Left cardiac atrium (tissue), 4 donors: ENCODE measurements at regions not wholly inside any gene's neighbourhood (a gene's known extent, or its start where the extent isn't known, plus 50 kb on each side); places are given as distances from the start of the nearest gene placed in this dataset.
A peak's percentile ranks its signal among the peaks of the same experiment; 100 is the strongest.
"Not testable (repeated sequence)": the region's sequence is repeated elsewhere in the genome, so short reads cannot be mapped to it uniquely, and the experiment has no call there.

Source experiments
- ATAC-seq, 2 donors: fragments of 200-7000 bp; cut with Tn5 transposase; one replicate each; pipeline ENCODE4 v1.9.1; 2020; ENCODE audit warnings: mild to moderate bottlenecking in 2 of 2, moderate library complexity in 2 of 2
- DNase-seq: peaks from one replicate; pipeline ENCODE4 v3.0.0-alpha.2; 2020
- intact Hi-C, 2 donors: fragments of 100-400 bp; cut with DNase I; formaldehyde crosslinking; loops; one replicate each; pipeline versions ENCODE4 v1.14.1 to v1.15.1; 2022 to 2023
- donor health status: DM: no; HTN: yes; CAD: no.
- donor health status: DM: no; HTN: yes; CAD: no; lungs with severe emphysema.
- donor health status: DM: yes; HTN: yes; CAD: no.
- donor health status: Dilated cardiomyopathy.

DNA sequence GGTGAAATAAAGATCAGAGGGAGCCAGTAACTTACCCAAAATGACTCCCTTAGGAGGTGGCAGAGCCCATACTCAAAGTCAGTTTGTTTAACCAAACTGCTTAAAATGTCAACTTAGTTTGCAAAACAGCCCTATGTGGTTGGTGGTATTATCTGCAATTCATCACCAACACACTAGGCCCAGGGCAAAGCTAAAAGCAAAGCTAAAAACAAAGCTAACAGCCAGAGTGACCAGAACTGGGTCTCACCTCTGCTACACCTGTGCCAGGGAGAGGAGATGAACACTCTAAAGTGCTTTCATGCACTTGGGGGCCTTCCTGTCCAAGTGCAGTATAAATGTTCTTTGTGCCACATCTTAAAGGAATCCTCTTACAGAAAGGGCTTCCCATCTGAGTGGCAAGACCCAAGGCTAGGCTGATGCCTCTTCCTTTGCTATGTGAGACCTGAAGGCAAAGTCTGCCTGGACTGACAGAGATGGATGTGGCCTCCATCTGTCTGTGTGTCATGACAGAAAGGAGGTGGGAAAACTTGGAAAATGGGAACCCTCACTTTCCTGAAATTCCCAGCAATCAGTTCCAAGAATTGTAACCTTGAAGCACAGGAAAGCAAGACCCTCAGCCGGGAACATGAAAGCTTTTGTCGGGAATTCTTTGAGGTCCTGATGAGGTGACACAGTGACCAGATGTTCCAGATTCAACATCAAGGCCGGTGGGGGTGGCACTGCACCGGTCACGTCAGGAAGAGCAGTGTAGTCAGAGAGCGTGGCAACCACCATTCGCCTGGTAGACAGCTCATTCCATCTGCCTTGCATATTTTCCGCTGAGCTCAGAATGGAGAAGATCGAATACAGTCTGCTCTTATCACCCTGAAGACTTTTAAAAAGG, 214.3 kb upstream of the PLGLB2 start:
- ATAC-seq, intact Hi-C loops, DNase-seq: not testable (repeated sequence)

DNA sequence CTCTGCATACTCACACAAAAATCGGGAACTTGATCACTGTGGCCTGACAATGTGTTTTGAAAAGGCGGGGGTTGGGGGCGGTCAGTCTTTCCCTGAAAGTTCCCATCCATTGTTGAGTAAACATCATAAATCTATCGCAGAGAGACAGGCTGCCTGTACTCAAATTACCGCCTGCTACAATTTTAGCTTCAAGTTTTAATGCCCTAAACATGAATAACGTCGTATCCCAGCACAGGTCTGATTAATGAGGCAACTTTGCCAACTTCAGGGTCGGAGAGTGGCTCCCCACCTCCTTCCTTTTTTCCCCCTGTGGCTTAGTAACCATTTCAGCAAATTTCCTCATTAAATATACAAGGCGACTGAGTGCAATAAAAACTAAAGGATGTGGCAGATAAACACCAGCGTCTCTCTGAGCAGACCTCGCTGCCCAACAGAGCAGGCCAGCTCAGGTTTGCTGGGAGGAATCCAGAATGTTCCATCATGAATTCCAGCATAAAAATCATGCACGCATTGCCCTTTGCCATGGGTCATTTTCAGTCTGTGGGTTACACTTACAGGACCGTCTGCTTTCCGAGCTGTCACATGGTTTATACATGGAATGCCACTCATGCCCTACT, 213.5 kb upstream of the PLGLB2 start:
- intact Hi-C loops, DNase-seq, ATAC-seq: not testable (repeated sequence)

DNA sequence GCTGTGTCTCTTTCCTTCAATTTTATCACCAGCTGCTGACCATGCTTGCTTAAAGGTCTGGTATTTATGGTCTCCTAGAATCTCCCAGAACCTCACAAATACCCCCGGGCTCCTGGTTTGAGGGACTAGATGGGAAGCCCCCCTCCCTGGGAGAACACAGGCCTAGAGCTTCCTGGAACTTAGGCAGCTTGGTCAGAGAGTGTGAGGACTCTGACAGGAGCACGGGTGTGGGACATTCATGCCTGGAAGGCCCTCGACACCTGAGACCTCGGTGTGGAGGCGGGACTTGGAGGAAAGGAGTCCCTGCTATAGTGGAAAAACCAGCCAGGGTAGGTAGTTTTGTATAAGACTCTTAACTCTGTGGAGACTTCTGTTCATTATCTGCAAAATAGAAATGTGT, 211.5 kb upstream of the PLGLB2 start:
- ATAC-seq, DNase-seq, intact Hi-C loops: not testable (repeated sequence)

DNA sequence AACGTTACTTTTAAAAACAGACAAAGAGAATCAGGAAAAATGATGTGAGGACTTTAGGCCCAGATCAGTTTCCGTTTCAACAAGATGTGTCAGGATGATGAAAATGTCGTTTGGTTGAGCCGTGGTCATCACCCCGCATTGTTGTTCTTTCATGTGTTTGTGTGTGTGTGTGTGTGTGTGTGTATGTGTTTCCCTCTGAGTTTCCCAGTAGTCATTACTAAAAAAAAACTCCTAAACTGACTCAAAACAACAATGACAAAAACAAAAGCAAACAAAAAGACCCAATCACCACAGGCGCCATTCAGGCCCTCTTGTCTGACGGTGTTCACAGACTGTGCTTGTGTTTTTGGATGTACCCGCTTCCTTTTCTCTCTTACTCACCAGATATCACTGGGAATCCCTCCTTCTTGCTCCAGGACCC, 210.6 kb upstream of the PLGLB2 start:
- ATAC-seq, intact Hi-C loops, DNase-seq: not testable (repeated sequence)

DNA sequence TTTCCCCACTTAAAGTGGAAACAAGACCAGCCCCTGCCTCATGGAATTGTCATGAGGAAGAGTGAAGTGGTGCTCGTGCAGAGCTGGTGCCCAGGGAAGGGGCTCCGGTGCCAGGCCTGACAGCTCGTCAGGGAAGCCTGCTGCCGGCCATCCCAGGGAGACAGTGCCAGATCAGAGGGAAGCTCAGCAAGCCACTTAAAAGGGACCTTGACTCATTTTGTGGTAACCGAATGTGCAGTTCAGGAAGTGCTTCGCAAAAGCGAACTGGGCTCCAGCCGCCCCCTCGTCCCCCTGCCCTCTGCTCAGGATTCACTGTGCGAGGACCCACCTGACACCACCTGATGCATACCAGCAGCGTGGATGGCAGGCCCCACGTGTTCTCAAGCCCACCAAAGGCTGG, 209.6 kb upstream of the PLGLB2 start:
- ATAC-seq = peak; percentile 31 to 67
- intact Hi-C loops, DNase-seq: not testable (repeated sequence)

DNA sequence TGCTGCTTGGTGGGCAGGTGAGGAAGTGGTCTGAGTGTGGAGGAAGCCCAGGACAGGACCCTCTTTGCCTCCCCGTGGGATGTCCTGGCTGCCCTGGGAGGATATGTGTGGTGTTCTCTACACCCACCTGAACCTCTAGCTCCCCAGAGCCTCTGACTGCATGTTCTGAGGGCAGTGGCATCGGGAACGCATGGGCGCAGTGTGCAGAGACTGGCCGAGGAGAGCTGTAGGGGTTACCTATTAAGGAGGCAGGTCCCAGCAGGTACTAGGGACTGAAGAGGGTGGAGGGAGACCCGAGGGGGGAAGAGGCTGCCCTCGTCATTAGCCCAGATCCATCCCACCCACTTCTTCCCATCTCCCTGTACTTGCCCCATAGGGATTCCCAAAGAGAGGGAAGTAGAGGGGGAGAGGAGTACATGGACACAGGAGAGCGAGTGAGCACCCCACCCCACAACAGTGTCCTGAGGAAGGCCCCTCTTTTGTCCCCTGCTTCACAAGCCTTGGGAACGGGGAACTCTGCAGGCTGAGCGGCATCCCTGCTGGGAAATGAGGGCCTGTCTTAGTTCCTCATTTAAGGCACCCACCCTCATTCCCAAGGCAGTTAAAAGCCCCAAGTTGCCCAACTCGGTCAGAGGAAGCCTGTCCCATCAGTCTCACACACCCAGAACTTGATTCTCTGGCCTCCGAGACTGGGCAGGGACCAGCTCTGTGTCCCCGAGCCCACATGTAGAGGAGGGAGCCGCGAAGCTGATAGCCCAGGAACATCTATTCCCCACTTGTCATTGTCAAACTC, 208.5 kb upstream of the PLGLB2 start:
- intact Hi-C loops, DNase-seq: not testable (repeated sequence)
- ATAC-seq = peak in 1 of 2 donors; percentile 31

DNA sequence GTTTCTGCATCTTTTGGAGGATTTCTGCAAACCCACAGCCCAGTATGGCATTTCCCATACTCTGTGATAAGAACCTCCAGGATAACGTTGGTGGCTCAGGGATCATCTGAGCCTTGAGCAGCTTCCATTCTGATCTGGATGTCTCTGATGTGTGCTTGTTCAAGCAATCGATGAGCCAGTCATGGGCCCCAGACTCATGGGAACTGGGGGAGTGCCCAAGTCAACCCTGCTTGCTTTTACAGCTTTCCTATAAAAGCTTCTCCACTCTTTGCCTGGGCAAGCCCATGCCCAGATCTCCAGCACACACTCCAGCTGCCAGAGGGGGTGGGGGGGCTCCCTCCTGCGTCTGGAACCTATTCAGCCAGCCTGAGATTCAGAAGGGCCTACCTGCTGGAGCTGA, 207.6 kb upstream of the PLGLB2 start:
- intact Hi-C loops, DNase-seq, ATAC-seq: not testable (repeated sequence)

DNA sequence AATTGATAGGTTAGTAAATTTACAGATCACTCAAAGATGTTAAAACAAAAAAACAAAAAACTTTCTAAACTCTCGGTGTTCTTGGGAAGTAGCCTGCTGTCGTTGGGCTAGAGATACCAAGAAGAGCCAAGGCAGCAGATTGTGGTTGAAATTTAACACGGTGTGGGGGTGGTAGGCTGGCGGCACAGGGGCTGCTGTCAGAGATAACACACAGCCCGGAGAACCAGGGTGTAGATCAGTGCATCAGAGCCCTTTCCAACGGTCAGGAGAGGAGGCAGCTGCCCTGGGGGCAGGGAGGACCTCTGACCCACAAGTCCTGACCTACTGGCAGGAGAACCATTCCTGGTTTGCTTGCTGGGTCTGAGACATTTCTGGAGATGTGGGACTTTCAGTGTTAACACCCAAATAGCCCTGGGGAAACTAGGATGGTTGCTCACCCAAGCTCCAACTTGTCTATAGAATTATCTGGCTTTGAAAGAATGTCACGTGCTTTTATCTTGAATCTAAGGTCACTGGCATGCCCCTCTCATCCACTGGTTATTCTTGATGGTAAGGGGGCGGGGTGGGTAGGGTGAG, 205.2 kb upstream of the PLGLB2 start:
- DNase-seq, intact Hi-C loops: not testable (repeated sequence)
- peak; percentile 39 to 49 for ATAC-seq

DNA sequence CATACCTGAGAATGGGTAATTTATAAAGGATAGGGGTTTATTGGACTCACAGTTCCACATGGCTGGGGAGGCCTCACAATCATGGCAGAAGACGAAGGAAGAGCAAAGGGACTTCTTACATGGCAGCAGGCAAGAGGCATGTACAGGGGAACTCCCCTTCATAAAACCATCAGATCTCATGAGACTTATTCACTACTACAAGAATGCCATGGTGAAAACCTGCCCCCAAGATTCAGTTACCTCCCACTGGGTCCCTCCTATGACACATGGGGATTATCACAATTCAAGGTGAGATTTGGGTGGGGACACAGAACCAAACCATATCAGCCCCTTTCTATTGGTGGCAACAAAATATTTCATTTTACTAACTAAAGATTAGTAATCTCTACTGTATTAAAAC, 204.1 kb upstream of the PLGLB2 start:
- ATAC-seq, DNase-seq, intact Hi-C loops: not testable (repeated sequence)

GRCh38 chr2:87547106-87547505, 200.8 kb upstream of the PLGLB2 start:
- DNase-seq, intact Hi-C loops, ATAC-seq: not testable (repeated sequence)

GRCh38 chr2:87547966-87548365, 199.9 kb upstream of the PLGLB2 start:
- intact Hi-C loops, ATAC-seq, DNase-seq: not testable (repeated sequence)

GRCh38 chr2:87548681-87549536, 199.0 kb upstream of the PLGLB2 start:
- DNase-seq, intact Hi-C loops, ATAC-seq: not testable (repeated sequence)

- intact Hi-C loops, DNase-seq: not testable (repeated sequence)
- peak; percentile 58 to 86 for ATAC-seq
Measured at GRCh38 chr2:87549561-87550202, 198.2 kb upstream of the PLGLB2 start.

GRCh38 chr2:87554678-87555077, 193.2 kb upstream of the PLGLB2 start:
- DNase-seq, ATAC-seq, intact Hi-C loops: not testable (repeated sequence)

DNA sequence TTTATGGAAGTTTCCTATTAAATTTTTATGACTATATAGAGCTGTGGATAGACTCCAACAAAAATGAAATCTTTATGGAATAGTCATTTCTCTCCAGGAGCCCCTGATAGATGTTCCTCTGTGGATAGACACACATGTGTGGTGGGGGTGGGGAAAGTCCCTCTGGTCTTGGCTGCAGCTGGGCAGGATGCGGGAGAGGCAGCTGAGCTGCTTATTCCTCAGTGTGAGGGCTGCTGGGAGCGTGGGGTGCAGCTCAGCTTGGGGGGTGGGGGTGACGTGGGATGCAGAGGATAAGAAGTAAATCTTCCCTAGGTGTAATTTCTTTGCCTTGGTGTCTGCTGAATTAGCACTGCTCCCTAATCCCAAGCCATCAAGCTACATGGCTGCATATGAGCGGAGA, 192.8 kb upstream of the PLGLB2 start:
- ATAC-seq, DNase-seq, intact Hi-C loops: not testable (repeated sequence)

DNA sequence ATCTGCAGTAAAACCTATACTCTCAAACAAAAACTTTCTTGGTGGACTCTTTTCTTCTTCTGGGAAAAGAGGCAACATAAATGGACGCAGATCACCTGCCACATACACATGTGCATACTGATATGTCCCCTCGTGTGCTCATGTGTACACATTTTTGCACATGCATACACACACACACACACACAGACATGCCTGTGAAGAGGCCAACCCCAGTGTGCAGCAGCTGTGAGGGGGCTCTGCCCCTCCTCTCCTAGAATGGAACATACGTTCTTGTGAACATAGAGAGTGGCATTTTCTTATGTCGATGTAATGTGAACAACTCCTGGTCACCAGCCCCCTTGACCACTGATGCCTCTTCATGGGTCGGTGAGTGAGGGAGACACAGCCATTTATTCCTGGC, 188.9 kb upstream of the PLGLB2 start:
- ATAC-seq, DNase-seq, intact Hi-C loops: not testable (repeated sequence)

GRCh38 chr2:87559735-87560134, 188.2 kb upstream of the PLGLB2 start:
- DNase-seq, ATAC-seq, intact Hi-C loops: not testable (repeated sequence)
